Spleen (tissue), 11 donors: ENCODE measurements at regions not wholly inside any gene's neighbourhood (a gene's known extent, or its start where the extent isn't known, plus 50 kb on each side); places are given as distances from the start of the nearest gene placed in this dataset.

Experiments used
- DNase-seq: peaks from one replicate; pipeline ENCODE4 v3.0.0-alpha.2; 2020
- H3K27ac ChIP-seq, 8 donors: fragments of 200-600 bp; sonication (generic) in 7 of 8; 1 replicate in 4 of 8; 2 replicates in 4 of 8; pipeline versions ENCODE4 v1.5.0 to v1.8.0; 2016 to 2021; ENCODE audit warnings: inconsistent platforms in 4 of 8, mild to moderate bottlenecking in 4 of 8, moderate library complexity in 1 of 8
- H3K27me3 ChIP-seq, 7 donors: fragments of 200-600 bp; sonication (generic) in 6 of 7; replicated peaks in 1 of 7; 1 replicate in 4 of 7; 2 replicates in 3 of 7; pipeline versions ENCODE4 v1.5.0 to v1.8.0; 2016 to 2021; ENCODE audit warnings: inconsistent platforms in 3 of 7, mild to moderate bottlenecking in 1 of 7
- H3K36me3 ChIP-seq, 6 donors: fragments of 200-600 bp; sonication (generic) in 5 of 6; 1 replicate in 4 of 6; 2 replicates in 2 of 6; pipeline versions ENCODE4 v1.5.0 to v1.8.0; 2016 to 2021; ENCODE audit warnings: inconsistent platforms in 2 of 6
- H3K4me1 ChIP-seq, 6 donors: fragments of 200-600 bp; sonication (generic) in 5 of 6; 1 replicate in 3 of 6; 2 replicates in 3 of 6; pipeline versions ENCODE4 v1.5.0 to v1.8.0; 2016 to 2021; ENCODE audit warnings: inconsistent platforms in 3 of 6
- H3K4me3 ChIP-seq, 8 donors: fragments of 200-600 bp; sonication (generic) in 7 of 8; 1 replicate in 4 of 8; 2 replicates in 4 of 8; pipeline versions ENCODE4 v1.5.0 to v1.8.0; 2016 to 2021; ENCODE audit warnings: inconsistent platforms in 4 of 8, mild to moderate bottlenecking in 4 of 8, moderate library complexity in 2 of 8
- H3K9me3 ChIP-seq, 8 donors: fragments of 200-600 bp; sonication (generic) in 7 of 8; 1 replicate in 4 of 8; 2 replicates in 4 of 8; pipeline versions ENCODE4 v1.5.0 to v1.8.0; 2016 to 2021; ENCODE audit warnings: inconsistent platforms in 4 of 8
- CTCF ChIP-seq, 11 experiments: fragments of 200-600 bp in 7 of 11; fragments of 450-650 bp in 4 of 11; sonication (generic) in 4 of 11; IDR thresholded peaks in 8 of 11; conservative IDR thresholded peaks in 3 of 11; 1 replicate in 7 of 11; 2 replicates in 4 of 11; pipeline versions ENCODE4 v1.4.0 to v1.8.0; 2016 to 2021; ENCODE audit warnings: antibody characterized with exemption in 11 of 11, inconsistent platforms in 4 of 11, mild to moderate bottlenecking in 1 of 11
- POLR2A ChIP-seq, 3 donors: fragments of 450-650 bp; IDR thresholded peaks; one replicate each; pipeline ENCODE4 v1.5.1; 2017; ENCODE audit warnings: antibody characterized with exemption in 3 of 3, mild to moderate bottlenecking in 1 of 3
- POLR2AphosphoS5 ChIP-seq, 3 donors: sonication (generic); formaldehyde crosslinking; IDR thresholded peaks; one replicate each; pipeline ENCODE4 v1.5.1; 2017; ENCODE audit warnings: antibody characterized with exemption in 3 of 3
- WGBS, 5 donors: extraction: QIAGEN DNeasy Blood & Tissue Kit in 3 of 5; methylation state at CpG; one replicate each; pipeline versions ENCODE4 v1.1.5 to v1.1.7; 2013 to 2018; 5-methylcytosine and 5-hydroxymethylcytosine counted together
- intact Hi-C: fragments of 100-400 bp; cut with DNase I; formaldehyde crosslinking; loops from one replicate; pipeline ENCODE4 v1.15.0; 2023; ENCODE audit warnings: low total_unique reads
- donor health status: healthy with polysubstance abuse.
- donor health status: DM: no; HTN: no; CAD: no; lungs with moderate emphysema.
- donor health status: DM: no; HTN: no; CAD: no.
- donor health status: Bipolar disorder and iron deficiency.
- donor health status: healthy.
- donor health status: DM: no; HTN: no; CAD: no.
- donor health status: DM: yes; HTN: yes; CAD: no.

GRCh38 chr16:86112178-86112577, 213.2 kb downstream of the IRF8 start:
- TF ChIP-seq POLR2AphosphoS5 (IDR thresholded peaks at IDR 0.05) (no peak), POLR2A (IDR thresholded peaks at IDR 0.05) (no peak), CTCF (IDR thresholded peaks at IDR 0.05 in 8 of 11, conservative IDR thresholded peaks at IDR 0.05 in 3 of 11) (no peak)
- intact Hi-C loops: no loop called here
- Histone ChIP-seq H3K9me3 (peaks cover 0 to 13% (median 0%) of the 10 kb centered on the region in 8 donors), H3K27ac (no peak overlapping the region), H3K4me3 (no peak overlapping the region), H3K27me3 (peaks cover 0 to 46% (median 0%) of the 10 kb centered on the region in 7 donors), H3K36me3 (no peaks in the 10 kb centered on the region), H3K4me1 (no peaks in the 10 kb centered on the region)
- 75 to 90% (median 85%) methylated on average over 4 of the region's 4 CpGs for WGBS, 5 donors
- DNase-seq: no peak

GRCh38 chr16:86117235-86117634, 218.3 kb downstream of the IRF8 start:
- peaks cover 0 to 13% (median 1%) of the 10 kb centered on the region in 6 donors for H3K4me1 ChIP-seq
- H3K27me3 ChIP-seq: peaks cover 0 to 65% (median 5%) of the 10 kb centered on the region in 7 donors
- intact Hi-C loops: no loop called here
- H3K9me3 ChIP-seq: no peaks in the 10 kb centered on the region
- no peak for TF ChIP-seq CTCF (IDR thresholded peaks at IDR 0.05 in 8 of 11, conservative IDR thresholded peaks at IDR 0.05 in 3 of 11)
- TF ChIP-seq POLR2A (IDR thresholded peaks at IDR 0.05): no peak
- no peak for TF ChIP-seq POLR2AphosphoS5 (IDR thresholded peaks at IDR 0.05)
- 55 to 78% (median 73%) methylated on average over 5 of the region's 5 CpGs for WGBS, 5 donors
- H3K4me3 ChIP-seq: no peak overlapping the region
- H3K27ac ChIP-seq: no peak overlapping the region
- no peak for DNase-seq
- no peaks in the 10 kb centered on the region for H3K36me3 ChIP-seq

- Histone ChIP-seq H3K27me3 (peaks cover 0 to 69% (median 5%) of the 10 kb centered on the region in 7 donors), H3K27ac (no peak overlapping the region), H3K9me3 (no peaks in the 10 kb centered on the region), H3K4me3 (no peak overlapping the region), H3K4me1 (peaks cover 0 to 13% (median 1%) of the 10 kb centered on the region in 6 donors), H3K36me3 (no peaks in the 10 kb centered on the region)
- TF ChIP-seq POLR2A (IDR thresholded peaks at IDR 0.05) (no peak), CTCF (IDR thresholded peaks at IDR 0.05 in 8 of 11, conservative IDR thresholded peaks at IDR 0.05 in 3 of 11) (no peak), POLR2AphosphoS5 (IDR thresholded peaks at IDR 0.05) (no peak)
- no peak for DNase-seq
- 77 to 87% (median 81%) methylated on average over 14 to 16 of the region's 16 CpGs for WGBS, 5 donors
- intact Hi-C loops: no loop called here
These were observed 218.8 kb downstream of the IRF8 start for GRCh38 chr16:86117756-86118155.

GRCh38 chr16:86118467-86119307, 219.7 kb downstream of the IRF8 start:
- Histone ChIP-seq H3K9me3 (no peaks in the 10 kb centered on the region), H3K4me1 (peaks cover 0 to 13% (median 1%) of the 10 kb centered on the region in 6 donors), H3K27ac (no peak overlapping the region), H3K4me3 (no peak overlapping the region), H3K27me3 (peaks cover 0 to 69% (median 5%) of the 10 kb centered on the region in 7 donors), H3K36me3 (no peaks in the 10 kb centered on the region)
- intact Hi-C loops: no loop called here
- DNase-seq: no peak
- WGBS, 5 donors: 71 to 82% (median 77%) methylated on average over 7 to 12 of the region's 12 CpGs
- TF ChIP-seq CTCF (IDR thresholded peaks at IDR 0.05 in 8 of 11, conservative IDR thresholded peaks at IDR 0.05 in 3 of 11) (no peak), POLR2AphosphoS5 (IDR thresholded peaks at IDR 0.05) (no peak), POLR2A (IDR thresholded peaks at IDR 0.05) (no peak)
